NCI-H146 treated with DMSO at 0.1 percent for 48 hours (cell line): ENCODE measurements at regions not wholly inside any gene's neighbourhood (a gene's known extent, or its start where the extent isn't known, plus 50 kb on each side); places are given as distances from the start of the nearest gene placed in this dataset.

Experiments
- DNase-seq: peaks from one replicate; lab custom pipeline; 2025; ENCODE audit not compliant: unreplicated experiment; lab: John Stamatoyannopoulos, UW

GRCh38 chr1:208298593-208299269 lies 54.5 kb upstream of the PLXNA2 start:
- no peak for DNase-seq

- no peak for DNase-seq
Measured at GRCh38 chr1:208300084-208300770, 56.0 kb upstream of the PLXNA2 start.

- DNase-seq: no peak
Measured at GRCh38 chr1:208302699-208303238, 58.6 kb upstream of the PLXNA2 start.

- no peak for DNase-seq
Measured at GRCh38 chr1:208303743-208304712, 59.8 kb upstream of the PLXNA2 start.

GRCh38 chr1:208308221-208308620 lies 64.0 kb upstream of the PLXNA2 start:
- no peak for DNase-seq

GRCh38 chr1:208309771-208310170 lies 65.6 kb upstream of the PLXNA2 start:
- no peak for DNase-seq

GRCh38 chr1:208312706-208313105 lies 68.5 kb upstream of the PLXNA2 start:
- no peak for DNase-seq

- DNase-seq: no peak
Measured at GRCh38 chr1:208314431-208314830, 70.2 kb upstream of the PLXNA2 start.

GRCh38 chr1:208318150-208318734 lies 74.1 kb upstream of the PLXNA2 start:
- DNase-seq: no peak

- no peak for DNase-seq
Measured at GRCh38 chr1:208324005-208324404, 79.8 kb upstream of the PLXNA2 start.

GRCh38 chr1:208326033-208326432 lies 81.8 kb upstream of the PLXNA2 start:
- DNase-seq: no peak

GRCh38 chr1:208329300-208329699 lies 85.1 kb upstream of the PLXNA2 start:
- peak; percentile 38 for DNase-seq

- DNase-seq: no peak
Measured at GRCh38 chr1:208332036-208332773, 88.0 kb upstream of the PLXNA2 start.

- DNase-seq: no peak
Measured at GRCh38 chr1:208332774-208333126, 88.6 kb upstream of the PLXNA2 start.

- DNase-seq: no peak
Measured at GRCh38 chr1:208333676-208334075, 89.5 kb upstream of the PLXNA2 start.

GRCh38 chr1:208335371-208336136 lies 91.4 kb upstream of the PLXNA2 start:
- DNase-seq: no peak

GRCh38 chr1:208336137-208336518 lies 91.9 kb upstream of the PLXNA2 start:
- DNase-seq: no peak

- no peak for DNase-seq
Measured at GRCh38 chr1:208339911-208340310, 95.7 kb upstream of the PLXNA2 start.

- DNase-seq: no peak
Measured at GRCh38 chr1:208343226-208343625, 99.0 kb upstream of the PLXNA2 start.
